ENCODE measurements at regions not wholly inside any gene's neighbourhood (a gene's known extent, or its start where the extent isn't known, plus 50 kb on each side); places are given as distances from the start of the nearest gene placed in this dataset.
"Not testable (repeated sequence)": the region's sequence is repeated elsewhere in the genome, so short reads cannot be mapped to it uniquely, and the experiment has no call there.

GRCh38 chr15:38002883-38003477 lies 68.5 kb downstream of the TMCO5A start:
- no peak for FAIRE-seq

- no peak for FAIRE-seq
These were observed 69.9 kb downstream of the TMCO5A start for GRCh38 chr15:38004218-38004861.

- FAIRE-seq, result no peak
These were observed 71.7 kb downstream of the TMCO5A start for GRCh38 chr15:38005953-38006808.

- FAIRE-seq, result no peak
These were observed 76.0 kb downstream of the TMCO5A start for GRCh38 chr15:38010395-38010794.

- FAIRE-seq, result no peak
These were observed 78.5 kb downstream of the TMCO5A start for GRCh38 chr15:38012894-38013293.

DNA sequence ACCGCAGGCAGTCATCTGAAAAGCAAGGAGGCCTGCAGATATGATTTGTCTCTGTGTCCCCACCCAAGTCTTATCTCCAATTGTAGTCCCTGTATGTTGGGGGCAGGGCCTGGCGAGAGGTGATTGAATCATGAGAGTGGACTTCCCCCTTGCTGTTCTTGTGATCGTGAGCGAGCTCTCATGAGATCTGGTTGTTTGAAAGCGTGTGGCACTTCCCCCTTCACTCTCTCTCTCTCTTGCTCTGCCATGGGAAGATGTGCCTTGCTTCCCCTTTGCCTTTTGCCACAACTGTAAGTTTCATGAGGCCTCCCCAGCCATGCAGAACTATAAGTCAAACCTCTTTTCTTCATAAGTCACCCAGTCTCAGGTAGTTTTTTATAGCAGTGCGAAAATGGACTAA lies 83.3 kb downstream of the TMCO5A start:
- no peak for FAIRE-seq

DNA sequence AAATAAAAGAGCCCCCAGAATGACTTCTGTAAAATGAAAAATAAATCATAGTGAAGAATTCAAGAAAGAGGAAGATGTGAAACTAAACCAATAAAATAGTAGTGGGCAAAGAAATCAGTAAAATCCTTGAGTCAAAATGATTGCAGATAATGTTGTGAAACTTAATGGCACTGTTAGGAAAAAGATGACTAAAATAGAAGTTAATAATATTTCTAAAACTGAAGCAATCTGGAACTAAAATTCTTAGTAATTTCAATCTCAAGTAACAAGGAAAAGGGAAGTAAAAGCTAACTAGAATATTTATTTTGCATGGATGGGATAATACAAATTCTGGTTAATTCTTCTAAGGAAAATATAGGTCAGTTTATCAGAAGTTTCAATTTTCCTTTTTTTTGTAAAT lies 84.6 kb downstream of the TMCO5A start:
- FAIRE-seq, result no peak

- no peak for FAIRE-seq
These were observed 86.8 kb downstream of the TMCO5A start for GRCh38 chr15:38021259-38021658.

- no peak for FAIRE-seq
These were observed 90.1 kb downstream of the TMCO5A start for GRCh38 chr15:38024293-38025091.

DNA sequence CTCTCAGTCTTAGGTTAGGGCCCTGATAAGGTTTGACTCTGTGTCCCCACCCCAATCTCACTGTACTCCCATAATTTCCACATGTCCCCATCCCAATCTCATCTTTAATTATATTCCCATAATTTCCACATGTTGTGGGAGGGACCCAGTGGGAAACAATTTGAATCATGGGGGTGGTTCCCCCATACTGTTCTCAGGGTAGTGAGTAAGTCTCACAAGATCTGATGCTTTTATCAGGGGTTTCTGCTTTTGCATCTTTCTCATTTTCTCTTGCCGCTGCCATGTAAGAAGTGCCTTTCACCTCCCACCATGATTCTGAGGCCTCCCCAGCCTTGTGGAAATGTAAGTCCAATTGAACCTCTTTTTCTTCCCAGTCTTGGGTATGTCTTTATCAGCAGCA lies 91.2 kb downstream of the TMCO5A start:
- FAIRE-seq, result not testable (repeated sequence)

DNA sequence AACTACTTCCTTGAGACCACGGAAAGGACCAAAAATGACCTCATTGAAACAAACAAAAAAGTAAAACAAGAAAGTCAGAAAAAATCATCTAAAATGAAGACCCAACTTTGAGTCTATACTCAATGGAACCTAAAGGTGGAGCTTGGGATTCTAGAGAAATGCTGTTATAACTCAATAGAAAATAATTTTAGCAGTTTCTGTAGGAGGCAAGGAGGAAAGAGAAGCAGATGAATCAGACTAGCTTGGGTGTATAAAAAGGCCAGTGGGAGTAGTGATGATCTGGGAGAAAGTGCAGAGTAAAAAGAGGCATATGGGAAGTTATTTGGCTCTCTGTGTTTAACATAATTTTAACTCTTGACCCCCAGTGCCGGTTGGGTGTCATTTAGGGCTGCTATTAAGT lies 94.4 kb downstream of the TMCO5A start:
- no peak for FAIRE-seq

- no peak for FAIRE-seq
These were observed 95.3 kb downstream of the TMCO5A start for GRCh38 chr15:38029736-38030135.

DNA sequence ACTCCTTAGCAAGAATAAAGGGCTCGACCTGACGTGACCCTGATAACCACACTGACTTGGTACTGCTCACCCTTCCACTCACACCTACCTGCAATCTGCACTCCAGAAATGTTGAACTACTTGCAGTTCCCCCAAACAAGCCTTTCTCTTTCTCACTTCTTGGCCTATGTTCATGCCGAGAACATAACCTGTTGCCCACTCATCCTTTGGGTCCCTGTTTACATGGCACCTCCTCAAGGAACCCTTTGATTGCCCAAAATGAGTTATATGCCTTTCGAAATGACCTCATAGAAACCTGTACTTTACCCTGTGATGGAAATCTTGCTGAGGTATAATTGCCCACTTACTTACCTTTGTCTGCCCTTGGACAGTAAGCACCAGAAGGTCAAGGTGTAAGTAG lies 96.2 kb downstream of the TMCO5A start:
- no peak for FAIRE-seq

DNA sequence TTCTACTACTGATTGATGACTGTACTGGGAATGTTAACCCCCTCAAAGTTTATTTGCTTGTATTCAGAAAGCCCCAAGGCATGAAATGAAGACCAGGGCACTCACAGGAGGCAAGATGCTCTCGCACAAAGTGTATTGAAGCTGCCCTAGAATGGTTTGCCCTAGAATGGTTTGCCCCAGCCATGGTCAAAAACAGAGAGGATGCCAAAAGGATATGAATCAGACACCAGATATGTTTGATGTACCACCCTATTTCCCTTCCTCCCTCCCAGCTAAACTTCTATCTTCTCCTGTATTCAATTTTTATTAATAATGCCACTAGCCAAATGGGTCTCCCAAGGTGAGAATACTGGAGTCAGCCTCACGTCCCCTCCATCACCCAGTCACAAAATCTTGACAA lies 101.3 kb downstream of the TMCO5A start:
- FAIRE-seq, result no peak

DNA sequence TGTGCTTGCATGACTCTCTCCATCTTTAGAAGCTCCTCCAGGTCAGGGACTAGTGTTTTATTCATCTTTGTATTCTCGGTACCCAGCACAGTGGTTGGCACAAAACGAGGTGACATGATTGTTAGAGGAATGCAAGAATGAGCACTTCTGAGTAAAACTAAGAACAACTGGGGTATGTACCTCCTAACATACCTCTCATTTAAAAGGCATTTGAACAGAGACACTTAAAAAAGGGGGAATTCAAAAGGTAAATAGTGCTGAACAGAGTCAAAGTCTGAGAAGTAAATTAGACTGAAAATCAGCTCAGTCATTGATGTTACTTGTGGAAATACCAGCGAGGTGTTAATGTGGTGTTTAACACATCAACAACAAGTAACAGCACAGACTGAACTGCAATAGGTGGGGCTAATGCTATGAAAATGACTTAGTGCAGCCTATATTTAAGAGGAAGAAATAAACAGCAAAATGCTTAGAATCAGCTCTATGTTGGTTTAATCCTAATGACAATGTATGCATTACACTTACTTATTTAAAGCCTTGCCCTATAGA lies 102.4 kb downstream of the TMCO5A start:
- no peak for FAIRE-seq

GRCh38 chr15:38038659-38039442 lies 104.4 kb downstream of the TMCO5A start:
- no peak for FAIRE-seq

DNA sequence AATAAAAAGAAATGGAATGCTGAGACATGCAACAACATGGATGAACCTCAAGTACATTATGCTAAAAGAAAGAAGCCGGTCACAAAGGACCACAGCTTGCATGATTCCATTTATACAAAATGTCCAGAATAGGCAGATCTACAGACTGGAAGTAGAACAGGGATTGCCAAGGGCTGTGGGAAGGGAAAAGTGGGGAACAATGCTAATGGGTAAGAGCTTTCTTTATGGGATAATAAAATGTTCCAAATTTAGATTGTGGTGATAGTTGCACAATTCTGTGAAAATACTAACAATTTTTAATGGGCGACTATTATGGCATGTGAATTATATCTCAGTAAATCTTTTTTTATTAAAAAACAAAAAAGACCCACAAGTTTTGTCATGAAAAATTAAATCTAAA lies 106.2 kb downstream of the TMCO5A start:
- no peak for FAIRE-seq

DNA sequence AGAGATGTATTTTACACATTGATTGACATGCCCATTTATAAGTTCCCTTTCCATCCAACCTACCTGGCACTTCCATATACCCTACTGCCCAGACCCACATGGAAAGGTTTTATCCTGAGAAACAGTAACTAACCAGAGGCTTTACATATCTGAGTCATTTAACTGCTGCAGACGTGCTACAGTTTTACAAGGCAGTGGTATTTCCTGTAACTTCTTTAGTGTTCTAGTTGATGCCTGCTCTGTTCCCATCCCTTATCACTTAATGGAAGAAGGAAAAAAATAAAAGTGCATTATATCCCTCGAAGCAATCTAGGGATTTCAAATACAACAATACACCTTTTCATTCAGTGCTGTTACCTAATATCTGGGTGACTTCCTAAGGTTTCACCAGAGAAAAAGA lies 107.1 kb downstream of the TMCO5A start:
- no peak for FAIRE-seq

DNA sequence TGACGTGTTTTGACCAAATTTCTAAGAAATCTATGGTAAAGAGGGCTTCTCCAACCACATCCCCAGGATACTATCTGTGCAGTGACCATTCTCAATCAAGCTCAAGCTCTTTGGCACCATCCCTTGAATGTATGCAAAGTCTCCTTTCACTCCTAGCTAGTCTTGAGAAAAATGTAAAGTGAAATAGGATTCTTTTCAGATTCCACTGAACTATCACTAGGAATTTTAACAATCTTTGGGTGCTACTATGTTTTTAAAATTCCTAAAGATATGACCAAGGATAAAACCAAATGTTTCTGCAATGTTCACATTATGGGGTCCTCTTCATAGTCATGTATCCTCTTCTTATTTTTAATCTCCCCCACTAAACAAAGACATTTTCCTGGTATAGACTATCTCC lies 107.8 kb downstream of the TMCO5A start:
- FAIRE-seq, result no peak

DNA sequence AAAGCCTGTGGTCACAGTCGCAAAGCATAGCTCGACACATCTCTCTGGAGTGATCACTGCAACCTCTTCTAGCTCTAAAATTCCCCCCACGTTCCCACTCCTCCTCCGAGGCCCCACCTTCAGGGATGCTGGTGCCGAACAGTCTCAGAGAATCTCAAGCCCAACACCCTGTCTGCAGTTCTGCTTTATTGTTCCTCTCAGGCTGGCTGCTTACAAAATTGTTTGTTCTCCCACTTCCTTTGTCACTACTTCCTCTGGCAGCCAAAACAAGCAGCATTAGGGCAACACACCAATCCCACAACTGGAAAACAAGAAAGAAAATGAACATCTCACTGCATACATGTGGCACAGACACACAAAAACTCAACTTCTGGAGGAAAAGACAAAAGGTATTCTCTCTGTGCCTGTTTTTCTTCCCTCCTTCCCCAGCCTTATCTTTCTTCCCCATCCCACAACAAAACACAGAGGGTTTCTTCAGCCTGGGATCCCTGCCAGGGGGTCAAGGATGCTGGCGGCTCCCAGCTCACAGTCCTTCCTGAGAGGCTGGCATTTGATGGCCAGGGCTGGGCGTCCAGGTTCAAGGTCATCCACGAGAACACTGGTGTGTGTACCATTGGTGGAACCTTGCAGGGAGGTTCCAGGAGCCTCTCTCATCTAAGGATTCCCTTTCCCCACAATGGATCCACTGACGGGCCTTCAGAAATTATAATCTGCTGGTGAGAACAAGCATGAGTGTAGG lies 108.4 kb downstream of the TMCO5A start:
- FAIRE-seq, result no peak
